Prostate gland (tissue), 2 donors: ENCODE measurements at regions not wholly inside any gene's neighbourhood (a gene's known extent, or its start where the extent isn't known, plus 50 kb on each side); places are given as distances from the start of the nearest gene placed in this dataset.

Experiments used
- DNase-seq: peaks from one replicate; pipeline ENCODE4 v3.0.0-alpha.2; 2019; ENCODE audit warnings: low spot score
- H3K27ac ChIP-seq, 2 donors: fragments of 200-600 bp; sonication (generic); 2 replicates each; pipeline ENCODE4 v1.5.1; 2017 to 2019
- H3K27me3 ChIP-seq: fragments of 200-600 bp; sonication (generic); replicated peaks from 2 replicates; pipeline ENCODE4 v1.5.1; 2019; ENCODE audit not compliant: insufficient read depth
- H3K36me3 ChIP-seq, 2 donors: fragments of 200-600 bp; sonication (generic); 1 replicate in 1 of 2; 2 replicates in 1 of 2; pipeline versions ENCODE4 v1.5.1 to v1.8.1; 2017 to 2019
- H3K4me1 ChIP-seq: fragments of 200-600 bp; sonication (generic); replicated peaks from 2 replicates; pipeline ENCODE4 v1.5.1; 2019
- H3K4me3 ChIP-seq, 2 donors: fragments of 200-600 bp; sonication (generic); 2 replicates each; pipeline ENCODE4 v1.5.1; 2017 to 2019
- H3K9me3 ChIP-seq: fragments of 200-600 bp; sonication (generic); 2 replicates; pipeline ENCODE4 v1.5.1; 2017
- CTCF ChIP-seq, 4 experiments: fragments of 200-600 bp in 2 of 4; fragments of 450-650 bp in 2 of 4; sonication (generic) in 2 of 4; IDR thresholded peaks; 1 replicate in 3 of 4; 2 replicates in 1 of 4; pipeline ENCODE4 v1.5.1; 2016 to 2019; ENCODE audit warnings: antibody characterized with exemption in 4 of 4, mild to moderate bottlenecking in 2 of 4, moderate library complexity in 2 of 4
- POLR2A ChIP-seq: fragments of 450-650 bp; IDR thresholded peaks from one replicate; pipeline ENCODE4 v1.6.1; 2016; ENCODE audit warnings: antibody characterized with exemption, mild to moderate bottlenecking
- POLR2AphosphoS5 ChIP-seq: sonication (generic); formaldehyde crosslinking; IDR thresholded peaks from one replicate; pipeline ENCODE4 v1.6.1; 2017; ENCODE audit warnings: antibody characterized with exemption
- WGBS: methylation state at CpG from one replicate; pipeline ENCODE4 v1.1.5; 2018; 5-methylcytosine and 5-hydroxymethylcytosine counted together
- intact Hi-C: fragments of 100-400 bp; cut with DNase I; formaldehyde crosslinking; loops from one replicate; pipeline ENCODE4 v1.14.2; 2022

DNA sequence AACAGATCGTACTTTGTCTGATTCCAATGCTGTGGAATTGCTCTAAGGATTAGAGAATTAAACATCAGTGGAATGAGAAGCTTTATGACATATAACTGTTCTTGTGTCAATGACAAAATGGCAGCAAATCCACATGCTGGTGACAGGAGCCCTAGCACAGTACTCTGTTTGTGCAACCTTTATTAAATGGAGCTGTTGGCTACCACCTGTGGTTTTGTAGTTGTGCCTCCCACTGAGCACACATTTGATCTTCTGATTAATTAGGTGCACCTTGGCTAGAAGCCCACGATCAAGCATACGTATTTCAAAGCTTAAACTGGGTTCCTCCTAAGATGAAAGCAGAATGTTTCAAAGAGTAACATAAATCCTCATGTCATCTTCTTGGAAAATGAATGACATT lies 394.0 kb upstream of the IGFBP7 start:
- H3K9me3 ChIP-seq, result no peaks in the 10 kb centered on the region
- no peaks in the 10 kb centered on the region for H3K4me1 ChIP-seq
- 24% methylated on average over 3 of the region's 3 CpGs for WGBS
- H3K27me3 ChIP-seq, result no peaks in the 10 kb centered on the region
- TF ChIP-seq POLR2A (no peak), CTCF (IDR thresholded peaks at IDR 0.05) (no peak), POLR2AphosphoS5 (no peak)
- no peak overlapping the region for H3K27ac ChIP-seq
- intact Hi-C loops, result no loop called here
- DNase-seq, result no peak
- H3K4me3 ChIP-seq, result no peak overlapping the region
- H3K36me3 ChIP-seq, result no peaks in the 10 kb centered on the region

- intact Hi-C loops, result no loop called here
Observed at GRCh38 chr4:57501720-57502119, 391.5 kb upstream of the IGFBP7 start.

DNA sequence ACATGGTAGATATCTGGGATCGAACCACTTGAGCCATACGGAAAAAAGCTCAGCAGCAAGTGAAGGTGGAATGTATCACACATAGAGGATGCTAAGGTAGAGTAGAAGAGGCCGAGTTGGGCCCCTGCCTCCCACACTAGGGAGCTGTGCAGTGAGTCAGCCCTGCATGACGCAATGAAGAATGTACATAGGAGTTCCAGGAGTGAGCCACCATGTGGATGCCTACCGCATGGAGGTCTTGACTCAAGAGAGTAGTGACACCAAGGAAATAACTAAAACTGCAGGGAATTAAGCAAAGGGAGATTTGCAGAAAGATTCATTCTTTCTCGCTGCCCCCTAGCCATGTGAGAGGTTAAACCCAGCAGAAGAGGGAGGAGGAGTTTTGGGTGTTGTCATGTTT lies 389.6 kb upstream of the IGFBP7 start:
- Histone ChIP-seq H3K27me3 (no peaks in the 10 kb centered on the region), H3K4me3 (no peak overlapping the region), H3K36me3 (no peaks in the 10 kb centered on the region), H3K9me3 (no peaks in the 10 kb centered on the region), H3K4me1 (no peaks in the 10 kb centered on the region), H3K27ac (no peak overlapping the region)
- no peak for TF ChIP-seq POLR2AphosphoS5
- TF ChIP-seq POLR2A, result no peak
- TF ChIP-seq CTCF (IDR thresholded peaks at IDR 0.05), result no peak
- no peak for DNase-seq
- WGBS, result 97% methylated on average over 6 of the region's 6 CpGs
- intact Hi-C loops, result no loop called here

More at GRCh38 chr4:57501720-57502119, 391.5 kb upstream of the IGFBP7 start:
- H3K4me1 ChIP-seq, result no peaks in the 10 kb centered on the region
- no peaks in the 10 kb centered on the region for H3K9me3 ChIP-seq
- H3K27me3 ChIP-seq, result no peaks in the 10 kb centered on the region
- WGBS, result 41% methylated on average over 4 of the region's 4 CpGs
- TF ChIP-seq POLR2AphosphoS5 (no peak), POLR2A (no peak), CTCF (IDR thresholded peaks at IDR 0.05) (no peak)
- no peak overlapping the region for H3K27ac ChIP-seq
- H3K36me3 ChIP-seq, result no peaks in the 10 kb centered on the region
- DNase-seq, result no peak
- H3K4me3 ChIP-seq, result no peak overlapping the region

DNA sequence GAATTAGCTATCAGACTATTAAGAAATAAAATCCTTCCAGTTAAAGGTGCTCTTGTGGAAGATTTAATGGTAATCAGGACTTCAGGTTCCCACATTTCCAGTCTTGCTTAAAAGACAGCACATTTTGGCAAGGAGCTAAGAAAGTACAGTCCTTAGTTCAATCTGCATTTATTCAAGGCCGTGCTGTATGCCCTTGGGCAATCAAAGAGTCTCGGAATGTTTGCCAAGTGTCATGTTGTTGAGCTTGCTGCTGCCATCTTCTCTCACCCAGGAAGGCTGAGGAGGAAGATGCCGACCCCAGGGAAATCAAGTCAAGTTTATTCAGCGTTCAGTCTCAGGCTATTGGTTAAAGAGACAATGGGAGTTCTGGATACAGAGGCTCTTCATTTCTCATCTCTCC lies 388.1 kb upstream of the IGFBP7 start:
- H3K27ac ChIP-seq, result no peak overlapping the region
- H3K4me3 ChIP-seq, result no peak overlapping the region
- WGBS, result 39% methylated on average over 4 of the region's 4 CpGs
- H3K36me3 ChIP-seq, result no peaks in the 10 kb centered on the region
- no peaks in the 10 kb centered on the region for H3K27me3 ChIP-seq
- DNase-seq, result no peak
- H3K4me1 ChIP-seq, result no peaks in the 10 kb centered on the region
- no peak for TF ChIP-seq POLR2A
- TF ChIP-seq POLR2AphosphoS5, result no peak
- no peak for TF ChIP-seq CTCF (IDR thresholded peaks at IDR 0.05)
- H3K9me3 ChIP-seq, result no peaks in the 10 kb centered on the region
- intact Hi-C loops, result no loop called here

- intact Hi-C loops, result no loop called here
- no peak overlapping the region for H3K4me3 ChIP-seq
- no peaks in the 10 kb centered on the region for H3K9me3 ChIP-seq
- no peaks in the 10 kb centered on the region for H3K27me3 ChIP-seq
- H3K4me1 ChIP-seq, result no peaks in the 10 kb centered on the region
- WGBS, result 50% methylated on average over 2 of the region's 2 CpGs
- no peak overlapping the region for H3K27ac ChIP-seq
- no peaks in the 10 kb centered on the region for H3K36me3 ChIP-seq
- TF ChIP-seq POLR2AphosphoS5 (no peak), POLR2A (no peak), CTCF (IDR thresholded peaks at IDR 0.05) (no peak)
- DNase-seq, result no peak
Observed at GRCh38 chr4:57496697-57497471, 386.7 kb upstream of the IGFBP7 start.
